Brain microvascular endothelial cell (primary cell): ENCODE measurements at regions not wholly inside any gene's neighbourhood (a gene's known extent, or its start where the extent isn't known, plus 50 kb on each side); places are given as distances from the start of the nearest gene placed in this dataset.

Experiments used
- DNase-seq: peaks from one replicate; pipeline ENCODE4 v3.0.0-alpha.2; 2020
- H3K27ac ChIP-seq: fragments of 250-450 bp; sonication (Bioruptor Pico); 2 replicates; pipeline ENCODE4 v1.5.1; 2020; ENCODE audit warnings: mild to moderate bottlenecking, moderate library complexity
- H3K27me3 ChIP-seq: fragments of 250-450 bp; sonication (Bioruptor Pico); replicated peaks from 2 replicates; pipeline ENCODE4 v1.5.1; 2020; ENCODE audit warnings: mild to moderate bottlenecking
- H3K36me3 ChIP-seq: fragments of 250-450 bp; sonication (Bioruptor Pico); replicated peaks from 2 replicates; pipeline ENCODE4 v1.5.1; 2020; ENCODE audit warnings: mild to moderate bottlenecking
- H3K4me3 ChIP-seq: 2 replicates; pipeline ENCODE4 v1.5.1; 2011; ENCODE audit warnings: low read depth, mild to moderate bottlenecking, control low read depth, low read length, moderate library complexity
- CTCF ChIP-seq: IDR thresholded peaks from 2 replicates; pipeline ENCODE4 v1.5.1; 2011; ENCODE audit warnings: low read depth, mild to moderate bottlenecking, moderate library complexity, low read length, control low read depth, inconsistent platforms; ENCODE audit errors: missing control alignments
- in situ Hi-C: cut with HindIII; loops from 2 replicates; pipeline ENCODE4 v1.10.0; 2017; ENCODE audit warnings: low sequenced_read_pairs, low pct_ligation_motif_present

- H3K4me3 ChIP-seq = no peak overlapping the region
- in situ Hi-C loops = no loop called here
- TF ChIP-seq CTCF = no peak
Measured at GRCh38 chr2:185185044-185185443, 553.6 kb upstream of the FSIP2 start.

GRCh38 chr2:185187421-185187820 lies 551.2 kb upstream of the FSIP2 start:
- DNase-seq = no peak
- H3K4me3 ChIP-seq = no peak overlapping the region
- in situ Hi-C loops = no loop called here
- no peaks in the 10 kb centered on the region for H3K36me3 ChIP-seq
- no peak overlapping the region for H3K27ac ChIP-seq
- no peak for TF ChIP-seq CTCF
- H3K27me3 ChIP-seq = no peaks in the 10 kb centered on the region

More at GRCh38 chr2:185185044-185185443, 553.6 kb upstream of the FSIP2 start:
- Histone ChIP-seq H3K27me3 (no peaks in the 10 kb centered on the region), H3K36me3 (no peaks in the 10 kb centered on the region), H3K27ac (no peak overlapping the region)
- no peak for DNase-seq

GRCh38 chr2:185188656-185189055 lies 549.9 kb upstream of the FSIP2 start:
- in situ Hi-C loops = no loop called here
- no peaks in the 10 kb centered on the region for H3K27me3 ChIP-seq
- H3K36me3 ChIP-seq = no peaks in the 10 kb centered on the region
- DNase-seq = no peak
- no peak overlapping the region for H3K4me3 ChIP-seq
- no peak overlapping the region for H3K27ac ChIP-seq
- no peak for TF ChIP-seq CTCF

- H3K27me3 ChIP-seq = no peaks in the 10 kb centered on the region
- TF ChIP-seq CTCF = no peak
- in situ Hi-C loops = no loop called here
Measured at GRCh38 chr2:185201063-185201462, 537.5 kb upstream of the FSIP2 start.

GRCh38 chr2:185202381-185202780 lies 536.2 kb upstream of the FSIP2 start:
- TF ChIP-seq CTCF = no peak
- no peak overlapping the region for H3K4me3 ChIP-seq
- DNase-seq = no peak
- H3K36me3 ChIP-seq = no peaks in the 10 kb centered on the region
- in situ Hi-C loops = no loop called here
- H3K27ac ChIP-seq = no peak overlapping the region
- no peaks in the 10 kb centered on the region for H3K27me3 ChIP-seq

More at GRCh38 chr2:185201063-185201462, 537.5 kb upstream of the FSIP2 start:
- Histone ChIP-seq H3K36me3 (no peaks in the 10 kb centered on the region), H3K4me3 (no peak overlapping the region), H3K27ac (no peak overlapping the region)
- no peak for DNase-seq

- no peaks in the 10 kb centered on the region for H3K36me3 ChIP-seq
- no peak for TF ChIP-seq CTCF
- no peak overlapping the region for H3K27ac ChIP-seq
- no peak overlapping the region for H3K4me3 ChIP-seq
- in situ Hi-C loops = no loop called here
- DNase-seq = no peak
- no peaks in the 10 kb centered on the region for H3K27me3 ChIP-seq
Measured at GRCh38 chr2:185202945-185203528, 535.6 kb upstream of the FSIP2 start.
